ENCODE measurements at regions not wholly inside any gene's neighbourhood (a gene's known extent, or its start where the extent isn't known, plus 50 kb on each side); places are given as distances from the start of the nearest gene placed in this dataset.

DNA sequence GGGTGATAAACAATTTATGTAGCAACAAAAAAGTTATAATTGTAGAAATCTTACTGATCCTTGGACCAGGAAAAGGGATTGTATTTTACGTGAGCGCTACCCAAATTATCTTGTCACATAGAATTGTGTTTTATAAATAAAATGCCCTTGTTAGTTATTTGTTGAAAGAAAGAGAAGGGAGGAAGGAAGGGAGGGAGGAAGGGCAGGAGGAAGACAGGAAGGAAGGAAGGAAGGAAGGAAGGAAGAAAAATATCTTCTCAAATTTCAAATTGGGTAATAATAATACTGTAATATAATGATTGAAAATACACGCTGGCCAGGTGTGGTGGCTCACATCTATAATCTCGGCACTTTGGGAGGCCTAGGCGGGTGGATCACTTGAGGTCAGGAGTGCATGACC, 206.2 kb upstream of the TLL1 start:
- Mint-ChIP-seq H3K36me3 (no peaks in the 10 kb centered on the region), H3K27me3 (ENCODE audit: low read depth in 3 of 3) (no peaks in the 10 kb centered on the region), H3K4me1 (no peaks in the 10 kb centered on the region), H3K27ac (no peak overlapping the region), H3K9me3 (peaks cover 0 to 4% (median 0%) of the 10 kb centered on the region in 7 donors), H3K4me3 (no peak overlapping the region)
- Histone ChIP-seq H3K9ac (ENCODE audit: insufficient read depth, low read length, poor library complexity, severe bottlenecking) (no peak overlapping the region), H3K4me3 (replicated peaks in 1 of 3; ENCODE audit: low read depth in 2 of 3, low read length in 3 of 3) (no peak overlapping the region), H3K79me2 (ENCODE audit: insufficient read depth, low read length) (no peaks in the 10 kb centered on the region), H3K27me3 (ENCODE audit: control insufficient read depth in 2 of 2, insufficient read depth in 2 of 2, low read length in 2 of 2) (no peaks in the 10 kb centered on the region), H3K4me2 (replicated peaks; ENCODE audit: extremely low read depth, low read length, poor library complexity, severe bottlenecking) (no peak overlapping the region), H3K27ac (ENCODE audit: low read depth in 1 of 2, low read length in 2 of 2) (no peak overlapping the region), H3K9me3 (replicated peaks in 1 of 2; ENCODE audit: control insufficient read depth in 1 of 2, insufficient read depth in 1 of 2, low read length in 2 of 2) (peaks cover 0 to 3% of the 10 kb centered on the region in 2 donors), H2AFZ (ENCODE audit: insufficient read depth, low read depth, low read length, poor library complexity, severe bottlenecking) (no peak overlapping the region), H3K4me1 (ENCODE audit: control insufficient read depth in 1 of 2, insufficient read depth in 2 of 2, low read length in 2 of 2) (no peaks in the 10 kb centered on the region), H4K20me1 (ENCODE audit: insufficient read depth, low read length) (no peaks in the 10 kb centered on the region), H3K36me3 (replicated peaks in 1 of 2; ENCODE audit: control insufficient read depth in 1 of 2, insufficient read depth in 2 of 2, low read length in 2 of 2) (no peaks in the 10 kb centered on the region)
- WGBS (ENCODE audit: insufficient coverage): no CpG with 5 or more reads among the region's 5 CpGs
- DNase-seq: no peak
- intact Hi-C loops (cut with micrococcal nuclease): no loop called here
- TF ChIP-seq, protein P1, sequence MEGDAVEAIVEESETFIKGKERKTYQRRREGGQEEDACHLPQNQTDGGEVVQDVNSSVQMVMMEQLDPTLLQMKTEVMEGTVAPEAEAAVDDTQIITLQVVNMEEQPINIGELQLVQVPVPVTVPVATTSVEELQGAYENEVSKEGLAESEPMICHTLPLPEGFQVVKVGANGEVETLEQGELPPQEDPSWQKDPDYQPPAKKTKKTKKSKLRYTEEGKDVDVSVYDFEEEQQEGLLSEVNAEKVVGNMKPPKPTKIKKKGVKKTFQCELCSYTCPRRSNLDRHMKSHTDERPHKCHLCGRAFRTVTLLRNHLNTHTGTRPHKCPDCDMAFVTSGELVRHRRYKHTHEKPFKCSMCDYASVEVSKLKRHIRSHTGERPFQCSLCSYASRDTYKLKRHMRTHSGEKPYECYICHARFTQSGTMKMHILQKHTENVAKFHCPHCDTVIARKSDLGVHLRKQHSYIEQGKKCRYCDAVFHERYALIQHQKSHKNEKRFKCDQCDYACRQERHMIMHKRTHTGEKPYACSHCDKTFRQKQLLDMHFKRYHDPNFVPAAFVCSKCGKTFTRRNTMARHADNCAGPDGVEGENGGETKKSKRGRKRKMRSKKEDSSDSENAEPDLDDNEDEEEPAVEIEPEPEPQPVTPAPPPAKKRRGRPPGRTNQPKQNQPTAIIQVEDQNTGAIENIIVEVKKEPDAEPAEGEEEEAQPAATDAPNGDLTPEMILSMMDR (IDR thresholded peaks at IDR 0.05): no peak

DNA sequence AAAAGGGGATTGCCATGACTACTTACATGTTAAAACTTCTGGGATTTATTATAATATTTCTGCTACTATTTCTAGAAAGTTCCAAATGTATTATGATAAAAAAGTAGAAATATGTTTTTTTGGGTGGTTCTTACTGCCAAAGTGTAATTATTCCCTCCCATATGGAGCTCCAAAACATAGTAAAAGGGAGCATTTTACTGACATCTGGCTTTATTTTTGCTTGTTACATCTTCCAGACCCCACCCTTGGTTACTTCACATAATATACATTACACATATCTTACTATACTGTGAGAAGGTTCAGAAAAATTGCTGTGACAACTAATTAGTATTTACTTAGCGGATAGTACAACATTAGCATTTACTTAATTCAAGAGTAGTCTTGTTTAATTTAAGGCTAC, 205.1 kb upstream of the TLL1 start:
- H3K27me3 Mint-ChIP-seq (ENCODE audit: low read depth in 3 of 3): no peaks in the 10 kb centered on the region
- intact Hi-C loops (cut with micrococcal nuclease): no loop called here

More for the DNA sequence above, 205.1 kb upstream of the TLL1 start:
- Mint-ChIP-seq H3K27ac (no peak overlapping the region), H3K4me1 (no peaks in the 10 kb centered on the region), H3K9me3 (peaks cover 0 to 4% (median 0%) of the 10 kb centered on the region in 7 donors), H3K36me3 (no peaks in the 10 kb centered on the region), H3K4me3 (no peak overlapping the region)
- TF ChIP-seq, protein P1 (IDR thresholded peaks at IDR 0.05): no peak
- WGBS (ENCODE audit: insufficient coverage): no CpG with 5 or more reads among the region's 1 CpG
- H3K4me1 ChIP-seq (ENCODE audit: control insufficient read depth in 1 of 2, insufficient read depth in 2 of 2, low read length in 2 of 2): no peaks in the 10 kb centered on the region
- no peak overlapping the region for H2AFZ ChIP-seq (ENCODE audit: insufficient read depth, low read depth, low read length, poor library complexity, severe bottlenecking)
- DNase-seq: no peak
- H3K36me3 ChIP-seq (replicated peaks in 1 of 2; ENCODE audit: control insufficient read depth in 1 of 2, insufficient read depth in 2 of 2, low read length in 2 of 2): no peaks in the 10 kb centered on the region
- H3K4me3 ChIP-seq (replicated peaks in 1 of 3; ENCODE audit: low read depth in 2 of 3, low read length in 3 of 3): no peak overlapping the region
- H3K79me2 ChIP-seq (ENCODE audit: insufficient read depth, low read length): no peaks in the 10 kb centered on the region
- H3K27me3 ChIP-seq (ENCODE audit: control insufficient read depth in 2 of 2, insufficient read depth in 2 of 2, low read length in 2 of 2): no peaks in the 10 kb centered on the region
- H3K4me2 ChIP-seq (replicated peaks; ENCODE audit: extremely low read depth, low read length, poor library complexity, severe bottlenecking): no peak overlapping the region
- H3K9me3 ChIP-seq (replicated peaks in 1 of 2; ENCODE audit: control insufficient read depth in 1 of 2, insufficient read depth in 1 of 2, low read length in 2 of 2): peaks cover 0 to 3% of the 10 kb centered on the region in 2 donors
- no peak overlapping the region for H3K9ac ChIP-seq (ENCODE audit: insufficient read depth, low read length, poor library complexity, severe bottlenecking)
- no peaks in the 10 kb centered on the region for H4K20me1 ChIP-seq (ENCODE audit: insufficient read depth, low read length)
- H3K27ac ChIP-seq (ENCODE audit: low read depth in 1 of 2, low read length in 2 of 2): no peak overlapping the region

All from CD14-positive monocyte (primary cell).